DMS 273 (cell line): ENCODE measurements at regions not wholly inside any gene's neighbourhood (a gene's known extent, or its start where the extent isn't known, plus 50 kb on each side); places are given as distances from the start of the nearest gene placed in this dataset.
A peak's percentile ranks its signal among the peaks of the same experiment; 100 is the strongest.

Experiments
- DNase-seq: peaks from one replicate; lab custom pipeline; 2025; ENCODE audit not compliant: unreplicated experiment; lab: John Stamatoyannopoulos, UW

DNA sequence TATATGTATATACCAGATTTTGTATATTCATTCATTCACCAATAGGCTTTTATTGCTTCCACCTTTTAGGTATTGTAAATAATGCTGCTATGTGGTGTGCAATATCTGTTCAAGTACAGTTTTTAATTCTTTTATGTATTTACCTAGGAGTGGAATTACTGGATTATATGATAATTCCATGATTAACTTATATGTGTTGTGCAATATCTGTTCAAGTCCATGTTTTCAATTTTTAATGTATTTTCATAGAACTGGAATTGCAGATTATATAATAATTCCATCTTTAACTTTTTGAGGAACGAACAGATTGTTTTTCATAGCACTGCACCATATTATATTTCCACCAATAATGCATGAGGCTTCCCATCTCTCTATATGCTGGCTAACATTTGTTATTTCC lies 50.6 kb upstream of the L3MBTL4 start:
- DNase-seq, result no peak

DNA sequence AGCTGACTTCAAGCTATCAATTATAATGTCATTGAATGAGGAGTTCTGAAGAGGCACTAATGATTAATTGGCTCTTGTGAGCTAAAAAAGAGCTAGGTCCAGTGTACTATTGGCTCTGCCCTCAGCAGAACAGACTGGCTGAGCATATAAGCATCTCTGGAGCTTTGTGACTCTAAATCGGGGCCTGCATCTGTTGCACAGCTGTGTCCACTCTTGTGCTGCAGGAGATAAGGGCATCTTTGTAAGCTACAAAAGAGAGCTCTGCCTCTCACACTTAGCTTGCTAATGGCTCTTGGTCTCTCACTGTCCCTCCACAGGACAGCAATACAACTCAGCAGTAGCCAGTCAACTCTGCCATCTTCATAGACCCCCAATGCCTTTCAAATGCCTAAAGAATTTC lies 61.5 kb upstream of the L3MBTL4 start:
- no peak for DNase-seq

DNA sequence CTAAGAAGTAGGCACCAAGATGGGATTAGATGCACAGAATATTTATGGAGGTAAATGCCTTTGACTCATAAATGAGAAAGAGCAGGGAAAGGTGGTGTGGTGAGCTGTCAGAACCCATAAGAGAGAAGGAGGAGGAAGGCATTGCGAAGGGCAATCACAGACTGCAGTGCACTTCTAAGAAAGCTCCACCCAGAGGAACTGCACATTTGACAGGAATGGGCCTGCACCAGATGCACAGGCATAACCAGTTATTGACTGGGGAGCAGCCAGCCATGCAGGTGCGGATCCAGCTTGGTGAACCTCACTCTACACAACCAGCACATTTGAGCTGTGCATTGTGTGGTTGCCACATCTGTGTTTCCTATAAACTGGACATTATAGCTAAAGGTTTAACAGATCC lies 62.2 kb upstream of the L3MBTL4 start:
- DNase-seq, result no peak

DNA sequence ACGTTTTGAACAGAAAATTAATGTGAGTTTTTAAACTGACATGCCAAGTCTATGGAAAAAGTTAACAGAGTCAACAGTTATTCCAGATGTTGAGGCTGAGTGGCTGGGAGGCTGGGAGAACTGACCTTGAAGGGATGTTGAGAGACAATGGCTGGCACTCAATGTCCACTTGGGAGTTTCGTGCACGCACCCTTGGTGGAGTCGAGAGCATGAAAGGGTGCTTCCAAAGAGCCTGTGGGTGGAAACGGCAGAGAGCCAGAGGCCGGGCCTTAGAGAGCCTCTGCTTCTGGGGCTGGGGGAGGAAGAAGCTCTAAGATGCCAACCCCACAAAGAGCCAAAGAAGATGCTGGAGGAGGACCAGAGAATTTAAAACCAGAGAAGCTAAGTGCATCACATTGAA lies 63.4 kb upstream of the L3MBTL4 start:
- no peak for DNase-seq

DNA sequence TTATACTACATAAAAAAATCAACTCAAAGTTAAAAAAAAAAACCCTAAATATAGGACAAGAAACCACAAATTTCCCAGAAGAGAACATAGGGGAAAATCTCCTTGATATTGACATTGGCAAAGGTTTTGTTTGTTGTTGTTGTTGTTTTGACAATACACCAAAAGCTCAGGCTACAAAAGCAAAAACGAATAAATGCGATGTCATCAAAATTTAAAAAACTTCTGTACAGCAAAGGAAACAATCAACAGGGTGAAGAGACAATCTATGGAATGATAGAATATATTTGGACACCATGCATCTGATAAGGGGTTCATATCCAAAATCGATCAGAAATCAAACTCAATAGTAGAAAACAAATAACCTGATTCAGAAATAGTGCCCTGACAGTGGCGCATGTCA lies 65.0 kb upstream of the L3MBTL4 start:
- no peak for DNase-seq

DNA sequence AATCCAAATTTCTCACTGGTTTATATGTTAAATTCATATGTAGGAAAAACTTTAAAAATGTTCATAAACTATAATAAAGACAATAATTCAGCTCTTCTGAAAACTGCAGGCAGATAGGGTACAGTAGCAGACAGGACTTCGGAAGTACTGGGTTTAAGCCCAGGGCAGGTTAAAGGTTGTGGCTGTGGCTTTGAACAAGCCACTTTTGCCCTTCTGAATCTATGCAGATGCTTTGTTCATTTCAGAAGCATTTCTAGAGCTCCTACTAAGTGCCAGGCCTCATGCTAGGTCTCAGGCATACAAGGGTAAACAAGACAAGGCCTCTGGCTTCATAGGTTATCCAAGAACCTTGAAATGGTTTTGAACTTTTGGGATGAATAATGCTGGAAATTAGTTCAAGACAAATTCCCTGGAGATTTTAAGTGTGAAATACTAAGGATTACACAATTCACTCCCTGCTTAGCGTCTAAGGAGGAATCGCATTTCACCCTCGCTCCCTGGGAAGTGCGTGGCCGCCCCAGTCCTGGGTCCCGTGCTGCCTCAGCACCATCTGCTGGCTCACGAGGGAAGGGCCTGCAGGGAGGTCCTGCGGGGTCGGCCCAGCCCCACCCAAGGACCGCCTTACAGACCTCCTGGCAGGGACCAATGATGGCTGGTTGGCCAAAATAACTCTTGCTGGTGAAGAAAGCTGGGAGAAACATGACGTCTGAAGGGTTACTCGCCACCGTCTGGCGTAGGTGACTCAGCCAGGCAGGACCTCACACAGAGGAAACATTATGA lies 67.7 kb upstream of the L3MBTL4 start:
- DNase-seq, result peak; percentile 91

DNA sequence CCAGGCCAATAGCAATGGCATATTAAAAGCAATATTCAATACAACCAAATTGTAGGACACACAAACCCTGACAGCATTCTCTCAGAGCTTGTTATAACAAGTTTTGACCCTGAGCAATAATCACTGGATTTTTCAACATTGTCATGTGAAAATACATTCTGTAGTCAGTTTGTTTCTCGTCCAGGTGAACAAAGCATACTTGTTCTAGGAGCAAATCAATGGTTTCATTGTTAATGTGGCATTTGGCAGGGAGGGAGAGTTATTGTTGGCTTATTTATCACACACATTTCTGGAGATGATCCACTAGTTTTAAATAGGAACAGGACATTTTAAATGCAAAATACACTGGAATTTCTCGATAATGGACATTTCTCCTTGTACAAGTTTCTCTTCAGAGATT lies 69.9 kb upstream of the L3MBTL4 start:
- no peak for DNase-seq

DNA sequence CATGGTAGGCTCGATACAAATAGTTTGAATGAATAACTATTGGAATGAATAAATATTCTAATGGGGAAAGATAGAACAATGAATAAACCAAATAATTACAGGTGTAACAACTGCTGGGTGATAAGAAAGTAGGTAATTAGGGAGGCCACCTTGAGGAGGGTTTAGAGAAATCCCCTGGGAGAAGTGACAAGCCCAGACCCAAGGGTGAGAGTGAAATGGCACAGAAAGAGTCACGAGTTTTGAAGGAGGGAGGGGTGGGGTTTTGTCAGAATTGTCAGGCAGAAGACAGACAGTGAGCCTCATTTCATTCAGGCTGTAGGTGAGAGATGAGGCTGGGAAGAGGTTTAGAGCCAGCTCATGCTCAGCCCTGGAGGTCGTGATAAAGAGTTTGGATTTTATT lies 71.6 kb upstream of the L3MBTL4 start:
- no peak for DNase-seq

DNA sequence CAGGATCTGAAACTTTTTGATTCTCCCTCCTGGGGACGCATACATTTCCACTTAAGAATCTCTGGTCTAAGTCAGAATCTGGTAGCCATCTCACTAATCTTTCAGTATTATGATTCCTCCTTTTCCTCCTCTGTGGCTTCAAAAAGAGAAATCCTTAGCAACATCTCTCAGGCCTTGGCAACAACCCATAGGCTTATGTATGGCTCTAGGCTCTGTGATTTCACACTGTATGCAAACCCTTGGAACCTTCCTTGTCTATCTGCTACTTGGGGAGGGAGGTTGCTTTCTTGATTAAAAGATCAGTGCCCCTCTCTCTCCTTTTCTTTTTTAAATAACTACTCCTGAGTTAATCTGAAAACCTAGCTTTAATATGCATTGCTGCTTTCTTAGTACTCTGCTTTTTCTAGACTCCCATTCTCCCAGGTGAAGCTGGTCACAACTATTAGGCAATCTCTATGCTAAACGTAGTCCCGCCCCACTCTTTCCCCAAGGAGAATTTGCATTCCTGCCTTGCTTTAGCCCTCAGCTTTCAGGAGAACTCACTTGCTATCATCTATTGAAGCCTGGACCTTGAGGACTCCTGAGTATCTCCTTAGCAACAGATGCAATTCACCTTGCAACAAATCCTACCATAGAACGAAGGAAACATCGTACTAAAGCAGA lies 72.2 kb upstream of the L3MBTL4 start:
- no peak for DNase-seq

DNA sequence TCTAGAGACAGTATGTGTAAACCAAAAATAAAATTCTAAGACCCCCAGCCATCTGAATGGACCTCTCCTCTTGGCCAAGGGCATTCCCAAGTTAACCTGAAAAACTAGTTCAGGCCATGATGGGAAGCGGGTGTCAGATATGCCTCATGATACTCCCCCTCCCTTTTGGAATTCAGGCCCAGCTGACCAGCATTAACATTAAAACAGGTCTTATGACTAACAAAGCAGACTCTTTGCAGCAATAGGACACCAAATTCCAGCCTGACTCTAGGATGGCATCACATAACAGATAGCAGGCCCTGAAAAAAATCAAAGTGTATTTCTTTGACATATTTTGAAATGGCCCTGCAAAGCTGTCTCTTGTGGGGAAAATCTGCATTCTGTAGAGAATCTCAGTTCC lies 73.3 kb upstream of the L3MBTL4 start:
- no peak for DNase-seq

DNA sequence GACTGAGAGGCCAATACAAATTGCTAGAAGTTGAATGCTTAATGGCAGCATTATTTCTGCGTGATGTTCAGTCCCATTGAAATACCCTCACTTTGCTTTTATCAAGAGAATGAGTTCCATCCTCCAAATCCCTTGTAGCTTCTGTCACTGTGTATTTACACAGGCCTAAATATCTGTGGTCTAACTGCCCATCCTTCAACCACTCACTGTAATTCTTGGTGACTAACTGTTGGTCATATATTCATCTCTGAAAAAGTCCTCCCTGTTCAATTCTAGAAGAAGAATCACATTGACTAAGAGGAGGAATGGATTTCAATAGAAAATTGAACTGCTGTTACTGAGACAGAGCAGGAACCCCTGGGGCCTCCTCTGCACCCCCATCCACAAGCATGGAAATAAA lies 74.2 kb upstream of the L3MBTL4 start:
- no peak for DNase-seq

DNA sequence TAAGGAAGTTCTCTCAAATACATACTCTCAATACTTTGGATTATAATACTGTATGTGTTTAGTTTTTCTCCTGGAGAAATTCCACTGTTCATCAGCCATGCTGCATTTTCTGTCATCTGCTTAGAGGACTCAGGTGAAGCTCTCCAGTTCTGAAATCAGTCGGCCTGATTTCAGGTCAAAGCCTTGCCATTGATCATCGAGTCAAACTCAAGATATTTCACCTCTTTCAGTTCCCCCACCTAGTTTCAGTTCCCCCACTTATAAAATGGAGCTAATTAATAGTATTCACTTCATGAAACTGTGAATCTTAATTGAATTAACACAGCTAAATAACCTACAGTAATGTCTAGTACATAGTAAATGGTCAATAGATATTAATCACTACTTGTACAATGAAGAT lies 75.3 kb upstream of the L3MBTL4 start:
- no peak for DNase-seq

DNA sequence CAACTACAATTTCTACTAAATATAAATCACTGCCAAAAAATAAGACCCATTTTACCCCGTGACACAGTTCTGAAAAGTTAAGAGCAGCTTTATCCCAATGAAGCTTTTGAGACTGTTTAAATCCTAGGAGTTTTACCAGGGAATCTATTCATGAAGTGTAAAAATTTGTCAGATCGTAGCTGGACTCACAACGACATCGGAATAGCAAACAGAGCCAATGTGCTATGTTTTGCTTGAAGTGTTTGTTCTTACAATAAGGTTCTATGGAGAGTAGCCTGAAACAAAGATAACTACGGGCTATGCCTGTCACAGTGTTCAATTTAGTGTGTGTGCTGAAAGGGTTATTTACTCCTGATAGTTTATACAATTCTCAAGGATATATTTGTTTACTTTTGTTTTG lies 78.5 kb upstream of the L3MBTL4 start:
- DNase-seq, result no peak

DNA sequence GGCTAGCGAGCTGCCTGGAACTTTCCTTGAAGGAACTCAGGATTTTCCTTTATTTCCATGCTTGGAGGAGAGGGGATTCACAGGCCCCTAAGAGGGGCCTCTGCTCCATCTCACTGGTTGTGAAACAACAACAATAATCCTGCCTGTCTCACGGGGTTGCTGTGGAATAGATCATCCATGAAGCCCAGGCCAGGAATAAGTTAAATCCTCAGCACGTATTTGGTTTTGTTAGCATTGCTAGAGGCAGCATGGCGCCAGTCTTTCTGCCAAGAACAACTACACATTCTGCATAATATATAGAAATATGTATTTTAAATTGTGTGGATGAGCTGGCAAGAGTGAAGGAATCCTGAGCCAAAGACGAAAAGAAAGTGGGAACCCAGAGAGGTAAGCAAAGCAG lies 80.8 kb upstream of the L3MBTL4 start:
- DNase-seq, result no peak

DNA sequence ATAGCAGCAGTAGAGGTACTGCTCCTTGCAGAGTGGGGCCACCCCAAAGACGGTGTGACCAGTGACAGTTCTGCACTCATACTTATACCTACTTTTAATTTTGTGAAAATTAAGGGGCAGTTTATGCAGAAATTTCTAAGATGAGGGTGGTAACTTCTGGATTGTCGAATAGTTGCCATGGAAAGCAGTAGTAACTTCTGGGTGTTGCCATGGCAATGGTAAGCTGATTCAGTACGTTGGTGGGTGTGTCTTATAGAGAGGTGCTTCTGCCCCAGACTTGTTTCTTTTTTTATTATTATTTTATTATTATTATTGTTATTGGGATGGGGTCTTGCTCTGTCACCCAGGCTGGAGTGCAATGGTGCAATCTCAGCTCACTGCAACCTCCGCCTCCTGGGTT lies 82.8 kb upstream of the L3MBTL4 start:
- no peak for DNase-seq

DNA sequence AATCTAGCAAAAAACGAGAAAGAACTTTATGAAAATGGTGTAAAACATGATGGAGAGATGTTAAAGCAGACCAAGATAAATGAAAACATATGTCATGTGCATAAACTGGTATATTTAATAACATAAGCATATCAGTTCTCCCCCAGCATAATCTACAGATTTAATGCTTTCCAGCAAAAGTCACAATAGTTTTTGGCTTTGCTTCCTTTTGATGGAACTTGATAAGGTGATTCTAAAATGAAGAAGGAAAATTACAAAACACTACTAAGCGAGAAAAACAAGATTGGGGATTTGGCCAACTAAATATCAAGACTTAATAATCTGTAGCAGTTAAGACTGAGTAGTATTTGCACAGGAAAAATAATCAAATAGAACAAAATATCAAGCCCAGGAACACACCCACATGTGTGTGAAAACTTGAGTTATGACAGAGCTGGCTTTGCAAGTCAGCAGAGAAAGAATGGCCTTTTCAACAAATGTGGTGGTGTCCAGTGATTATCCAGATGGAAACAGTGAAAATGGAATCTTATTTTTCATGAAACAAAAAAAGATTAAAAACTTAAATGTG lies 83.7 kb upstream of the L3MBTL4 start:
- DNase-seq, result no peak

DNA sequence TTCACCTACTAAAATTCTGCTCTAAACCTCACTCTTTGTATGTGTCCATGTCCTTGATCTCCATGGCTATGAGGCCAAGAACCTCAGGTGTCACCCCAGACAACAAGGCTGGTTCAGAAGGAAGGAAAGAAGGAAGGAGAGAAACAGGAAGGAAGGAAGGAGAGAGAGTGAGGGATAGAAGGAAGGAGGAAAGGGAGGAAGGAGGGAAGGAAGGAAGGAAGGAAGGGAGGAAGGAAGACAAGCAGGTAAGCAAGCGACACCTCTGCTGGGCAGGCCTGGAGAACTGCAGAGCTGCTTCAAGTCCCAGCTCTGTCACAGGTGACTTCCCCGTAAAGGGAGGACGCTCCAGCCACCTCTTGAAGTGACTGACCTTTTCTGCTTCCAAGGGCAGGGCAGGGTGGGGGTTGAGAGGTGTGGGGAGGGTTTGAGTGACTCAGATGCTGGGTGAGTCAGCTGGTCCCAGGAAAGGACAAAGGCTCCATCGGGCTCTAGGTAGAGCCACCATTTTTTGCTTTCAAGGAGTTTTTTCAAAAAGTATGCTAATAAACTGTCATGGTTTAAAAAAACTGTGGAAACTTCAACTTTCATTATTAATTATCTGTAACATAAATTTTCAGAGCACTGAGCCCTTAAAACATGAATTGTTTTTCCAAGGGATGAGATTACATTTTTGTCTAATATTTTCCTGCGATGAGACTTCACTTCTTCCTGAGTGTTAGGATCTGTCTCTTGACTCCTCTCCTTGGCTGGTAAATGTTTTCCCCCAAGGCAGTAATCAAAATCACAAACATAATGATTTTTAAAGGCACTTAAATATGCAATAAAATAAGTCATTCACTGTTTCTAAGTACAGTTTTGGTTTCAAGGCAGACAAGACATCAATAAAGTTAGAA lies 90.1 kb upstream of the L3MBTL4 start:
- DNase-seq, result no peak

DNA sequence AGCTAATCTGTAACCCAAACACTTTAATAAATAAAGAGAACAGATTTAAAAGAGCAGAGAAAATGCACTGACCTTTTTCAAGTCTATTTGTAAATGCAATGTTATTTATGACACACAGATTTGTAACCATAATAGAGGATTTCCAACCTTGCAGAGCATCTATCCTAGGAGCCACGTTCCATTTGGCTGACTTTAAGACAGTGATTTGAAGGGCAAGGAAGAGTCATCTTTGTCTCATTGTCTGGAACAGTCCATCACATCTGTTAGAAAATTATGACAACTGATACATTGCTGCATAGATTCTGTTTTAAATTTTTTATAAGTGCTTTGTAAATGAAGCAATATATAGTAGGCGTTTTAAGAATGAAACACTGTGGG lies 90.8 kb upstream of the L3MBTL4 start:
- DNase-seq, result no peak

DNA sequence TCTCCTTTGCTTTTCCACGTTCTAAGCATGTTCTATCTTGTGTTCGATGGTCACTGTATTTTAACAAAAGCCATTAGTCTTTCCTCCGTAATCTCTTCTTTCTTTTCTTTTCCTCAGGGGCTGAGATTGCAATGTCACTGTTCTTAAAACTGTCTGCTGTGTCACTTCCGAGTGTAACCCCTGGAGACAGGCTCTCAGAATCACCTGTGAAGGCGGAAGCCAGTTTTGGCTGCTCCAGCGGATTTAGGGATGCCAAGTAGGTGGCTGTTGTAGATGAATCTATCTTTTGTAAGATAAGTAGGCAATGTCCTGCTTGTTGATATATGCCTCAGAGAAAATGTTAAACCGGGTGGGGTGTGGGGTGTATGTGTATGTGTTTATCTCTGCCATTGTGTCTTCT lies 94.7 kb upstream of the L3MBTL4 start:
- DNase-seq, result no peak

DNA sequence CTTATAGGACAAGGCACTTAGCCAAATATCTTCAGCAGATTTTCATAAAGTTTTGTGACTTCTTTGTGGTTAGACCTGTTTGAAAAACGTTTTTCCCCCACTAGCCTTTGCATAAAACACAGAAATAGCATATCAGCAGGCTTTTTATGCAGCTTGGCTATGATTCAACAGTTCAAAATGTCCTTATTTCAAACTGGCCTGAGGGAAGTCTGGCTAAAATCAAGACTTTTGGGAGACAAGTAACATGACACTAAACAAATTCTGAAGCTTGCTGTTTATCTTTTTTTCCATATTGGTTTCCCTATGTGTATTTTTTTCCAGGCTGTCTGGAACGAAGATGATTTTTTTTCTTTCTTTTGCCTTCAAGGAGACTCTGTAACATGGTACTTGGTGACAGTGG lies 95.1 kb upstream of the L3MBTL4 start:
- DNase-seq, result no peak

DNA sequence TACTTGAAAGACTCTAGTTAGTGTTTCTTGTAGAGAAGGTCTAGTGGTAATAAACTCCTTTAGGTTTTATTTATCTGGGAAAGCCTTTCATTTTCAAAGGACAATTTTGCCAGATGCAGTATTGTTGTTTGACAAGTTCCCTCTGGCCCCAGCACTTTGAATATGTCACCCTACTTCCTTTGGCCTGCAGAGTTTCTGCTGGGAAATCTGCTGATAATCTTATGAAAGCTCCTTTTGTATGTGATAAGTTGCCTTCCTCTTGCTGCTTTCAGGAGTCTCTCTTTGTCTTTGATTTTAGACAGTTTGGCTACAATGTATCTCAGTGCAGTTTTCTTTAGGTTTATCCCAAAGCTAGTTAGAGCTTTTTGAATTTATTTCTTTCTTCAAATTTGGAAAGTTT lies 106.2 kb upstream of the L3MBTL4 start:
- no peak for DNase-seq
